Mucosa of descending colon (tissue), 3 donors: ENCODE measurements at regions not wholly inside any gene's neighbourhood (a gene's known extent, or its start where the extent isn't known, plus 50 kb on each side); places are given as distances from the start of the nearest gene placed in this dataset.
A peak's percentile ranks its signal among the peaks of the same experiment; 100 is the strongest.

Experiments
- ATAC-seq: fragments of 200-7000 bp; cut with Tn5 transposase; one replicate; pipeline ENCODE4 v1.9.1; 2020; ENCODE audit warnings: mild to moderate bottlenecking, moderate library complexity
- DNase-seq, 3 donors: peaks; one replicate each; pipeline ENCODE4 v3.0.0-alpha.2; 2020
- H3K36me3 ChIP-seq: fragments of 200-600 bp; one replicate; pipeline ENCODE4 v1.8.0; 2021; ENCODE audit warnings: low read depth, mild to moderate bottlenecking
- H3K4me1 ChIP-seq: fragments of 200-600 bp; one replicate; pipeline ENCODE4 v1.8.0; 2021; ENCODE audit warnings: low read depth, mild to moderate bottlenecking
- H3K4me3 ChIP-seq: fragments of 200-600 bp; one replicate; pipeline ENCODE4 v1.8.0; 2021; ENCODE audit warnings: mild to moderate bottlenecking
- H3K9me3 ChIP-seq: fragments of 200-600 bp; one replicate; pipeline ENCODE4 v1.8.0; 2021; ENCODE audit warnings: mild to moderate bottlenecking
- CTCF ChIP-seq: fragments of 200-600 bp; IDR thresholded peaks from one replicate; pipeline ENCODE4 v1.8.0; 2022; ENCODE audit warnings: antibody characterized with exemption, mild to moderate bottlenecking
- intact Hi-C, 2 donors: fragments of 100-400 bp; cut with DNase I in 1 of 2; cut with micrococcal nuclease in 1 of 2; formaldehyde crosslinking; loops; one replicate each; pipeline versions ENCODE4 v1.11.0 to v1.11.1; 2022; cut with DNase I, micrococcal nuclease
- donor health status: DM: no; HTN: no; CAD: no; lungs with moderate emphysema.
- donor health status: DM: no; HTN: no; CAD: no.
- donor health status: DM: no; HTN: yes; CAD: no.

- peak; percentile 95 for ATAC-seq
- Histone ChIP-seq H3K4me3 (no peak overlapping the region), H3K9me3 (no peaks in the 10 kb centered on the region), H3K4me1 (peaks cover 6% of the 10 kb centered on the region), H3K36me3 (no peaks in the 10 kb centered on the region)
- no peak for TF ChIP-seq CTCF
- peak in 1 of 3 donors; percentile 91 for DNase-seq
- intact Hi-C loops: no loop called here
Measured at GRCh38 chr4:128468123-128468989, 180.7 kb upstream of the PGRMC2 start.

DNA sequence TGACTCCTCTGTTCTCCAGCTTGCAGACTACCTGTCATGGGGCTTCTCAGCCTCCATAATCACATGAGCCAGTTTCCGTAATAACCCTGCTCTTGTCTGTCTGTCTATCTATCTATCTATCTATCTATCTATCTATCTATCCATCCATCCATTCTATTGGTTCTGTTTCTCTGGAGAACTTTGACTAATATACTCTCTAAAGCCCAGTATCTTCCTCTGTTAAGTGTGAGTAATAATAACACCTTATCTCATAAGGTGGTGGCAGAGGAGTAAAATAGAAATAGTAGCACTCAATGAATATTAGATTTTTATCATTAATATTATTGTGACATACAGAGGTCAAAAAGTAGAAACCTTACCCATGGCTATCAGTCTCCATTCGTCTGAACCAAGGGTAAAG is 177.9 kb upstream of the PGRMC2 start:
- no peaks in the 10 kb centered on the region for H3K9me3 ChIP-seq
- H3K36me3 ChIP-seq: no peaks in the 10 kb centered on the region
- TF ChIP-seq CTCF: no peak
- H3K4me3 ChIP-seq: no peak overlapping the region
- no peak for DNase-seq
- ATAC-seq: no peak
- intact Hi-C loops: no loop called here
- H3K4me1 ChIP-seq: peaks cover 6% of the 10 kb centered on the region

GRCh38 chr4:128463006-128463405 is 175.4 kb upstream of the PGRMC2 start:
- no peak for DNase-seq
- no peak for ATAC-seq
- Histone ChIP-seq H3K4me3 (no peak overlapping the region), H3K9me3 (no peaks in the 10 kb centered on the region), H3K36me3 (no peaks in the 10 kb centered on the region), H3K4me1 (no peaks in the 10 kb centered on the region)
- intact Hi-C loops: no loop called here
- no peak for TF ChIP-seq CTCF

DNA sequence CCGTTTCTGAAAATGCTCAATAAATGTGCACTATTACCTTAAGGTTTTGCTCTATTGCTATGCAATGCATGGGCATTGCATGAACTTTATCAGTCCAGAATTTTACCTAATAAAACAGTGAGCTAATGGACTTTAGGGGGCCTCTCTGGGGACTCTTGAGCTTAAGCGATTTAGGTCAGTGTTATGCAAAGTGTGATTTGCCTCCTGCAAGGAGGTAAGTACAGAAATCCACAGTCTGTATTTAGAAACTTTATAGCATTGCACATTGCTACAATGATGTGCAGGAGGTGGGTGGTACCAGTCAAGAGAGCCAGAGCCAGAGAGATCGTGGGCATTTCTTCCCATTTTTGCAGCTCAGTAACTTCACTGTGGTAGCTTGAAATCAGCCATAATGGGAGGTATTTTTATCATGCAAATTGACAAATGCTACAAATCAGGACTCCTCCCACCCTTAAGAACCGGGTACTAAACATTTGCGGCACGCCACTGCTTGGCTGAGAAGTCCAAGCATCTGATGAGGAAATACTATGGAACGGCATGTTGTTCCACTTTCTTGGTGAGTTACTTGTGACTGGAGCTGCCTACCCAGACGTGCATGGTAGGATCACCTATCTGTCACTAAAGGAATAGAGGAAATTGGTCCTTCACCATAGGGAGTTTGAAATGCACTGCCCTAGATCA is 174.6 kb upstream of the PGRMC2 start:
- no peak overlapping the region for H3K4me3 ChIP-seq
- no peak for DNase-seq
- ATAC-seq: no peak
- intact Hi-C loops: no loop called here
- no peaks in the 10 kb centered on the region for H3K4me1 ChIP-seq
- no peaks in the 10 kb centered on the region for H3K36me3 ChIP-seq
- TF ChIP-seq CTCF: no peak
- no peaks in the 10 kb centered on the region for H3K9me3 ChIP-seq

DNA sequence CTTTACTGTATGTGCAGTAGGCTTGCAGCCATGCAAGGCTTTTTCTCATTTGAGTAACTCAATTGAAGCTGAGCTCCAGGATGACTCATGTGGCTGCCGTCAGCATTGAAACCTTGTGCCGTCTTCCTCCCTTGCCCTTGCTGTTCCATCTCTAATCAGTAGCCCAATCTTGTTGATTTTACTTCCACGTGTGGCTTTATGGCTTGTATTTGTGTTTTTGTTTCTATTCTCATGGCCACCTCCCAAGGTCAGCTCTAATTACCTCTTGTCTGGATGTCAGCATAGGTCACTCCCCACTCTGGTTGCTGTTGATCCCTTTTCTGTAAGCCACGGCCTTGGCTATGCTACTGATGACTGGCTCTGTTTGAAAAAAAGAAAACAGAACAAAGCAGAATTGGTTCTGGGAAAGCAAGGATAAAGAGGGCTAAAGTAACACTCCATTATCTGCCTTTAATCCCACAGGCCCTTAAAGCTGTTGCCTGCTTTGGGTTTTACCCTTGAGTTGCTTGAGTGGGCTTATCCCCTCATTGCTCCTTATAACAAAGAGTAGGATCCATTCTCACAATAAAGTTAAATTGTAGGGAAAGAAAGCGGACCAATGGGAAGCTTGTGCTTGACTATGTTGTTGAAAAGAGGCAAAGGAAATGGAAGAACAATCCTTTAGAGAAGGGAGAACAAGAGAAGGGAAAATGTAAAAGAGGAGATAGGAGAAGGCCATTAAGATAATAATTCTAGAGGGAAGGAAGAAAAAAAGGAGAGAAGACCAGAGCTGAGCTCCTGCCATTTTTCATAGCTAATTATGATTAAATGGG is 173.9 kb upstream of the PGRMC2 start:
- DNase-seq: peak in 1 of 3 donors; percentile 10
- ATAC-seq: peak; percentile 74
- Histone ChIP-seq H3K4me3 (no peak overlapping the region), H3K9me3 (no peaks in the 10 kb centered on the region), H3K4me1 (no peaks in the 10 kb centered on the region), H3K36me3 (no peaks in the 10 kb centered on the region)
- no peak for TF ChIP-seq CTCF
- intact Hi-C loops: no loop called here
